ENCODE measurements at regions not wholly inside any gene's neighbourhood (a gene's known extent, or its start where the extent isn't known, plus 50 kb on each side); places are given as distances from the start of the nearest gene placed in this dataset.

- H3K27me3 ChIP-seq (ENCODE audit: control insufficient read depth in 1 of 2, insufficient read depth in 1 of 2, low read length in 2 of 2): no peaks in the 10 kb centered on the region
- no peak overlapping the region for H3K27ac ChIP-seq (ENCODE audit: low read length, poor library complexity, severe bottlenecking)
- no peaks in the 10 kb centered on the region for H3K79me1 ChIP-seq (replicated peaks; ENCODE audit: low read length, poor library complexity, severe bottlenecking)
- no peak overlapping the region for H2BK5ac ChIP-seq (ENCODE audit: low read depth, low read length, poor library complexity, severe bottlenecking)
- H4K91ac ChIP-seq (ENCODE audit: low read length): no peak overlapping the region
- H3K4me2 ChIP-seq (ENCODE audit: low read length, poor library complexity, severe bottlenecking): no peak overlapping the region
- no peak overlapping the region for H2BK15ac ChIP-seq (ENCODE audit: low read depth, poor library complexity, severe bottlenecking)
- no peak overlapping the region for H3K14ac ChIP-seq (ENCODE audit: low read length in 2 of 2)
- DNase-seq: no peak
- H3K4ac ChIP-seq (ENCODE audit: low read depth in 1 of 2, low read length in 2 of 2): no peak overlapping the region
- H2AK5ac ChIP-seq (ENCODE audit: low read length, severe bottlenecking): peak overlapping the region; percentile 37
- H2AFZ ChIP-seq (ENCODE audit: low read depth, low read length): no peak overlapping the region
- H3K23ac ChIP-seq (ENCODE audit: low read length in 2 of 2): no peak overlapping the region
- WGBS: 90% methylated on average over 14 of the region's 14 CpGs
- no peaks in the 10 kb centered on the region for H3K36me3 ChIP-seq (ENCODE audit: control insufficient read depth in 1 of 2, insufficient read depth in 2 of 2, low read depth in 1 of 2, low read length in 2 of 2)
- H3K9ac ChIP-seq (ENCODE audit: low read length): no peak overlapping the region
- peaks cover 74% of the 10 kb centered on the region for H3K4me1 ChIP-seq (ENCODE audit: control insufficient read depth, insufficient read depth, low read depth, low read length)
- no peak overlapping the region for H3K4me3 ChIP-seq (ENCODE audit: insufficient read depth in 1 of 2, low read depth in 1 of 2, low read length in 2 of 2)
- no peak overlapping the region for H2BK120ac ChIP-seq (ENCODE audit: low read depth, low read length)
- H2BK12ac ChIP-seq (ENCODE audit: low read length in 2 of 2): no peak overlapping the region
- H3K18ac ChIP-seq (ENCODE audit: low read depth in 1 of 2, low read length in 2 of 2): no peak overlapping the region
- no peaks in the 10 kb centered on the region for H3K9me3 ChIP-seq (ENCODE audit: control insufficient read depth, low read length)
- no peak overlapping the region for H4K8ac ChIP-seq (ENCODE audit: low read length)
These were observed 53.3 kb upstream of the PSD2 start for GRCh38 chr5:139742173-139742903.

- 90% methylated on average over 9 of the region's 9 CpGs for WGBS
- Histone ChIP-seq H4K91ac (ENCODE audit: low read length) (peak overlapping the region; percentile 28), H2AFZ (ENCODE audit: low read depth, low read length) (no peak overlapping the region), H3K9me3 (ENCODE audit: control insufficient read depth, low read length) (no peaks in the 10 kb centered on the region), H2AK5ac (ENCODE audit: low read length, severe bottlenecking) (peak overlapping the region; percentile 85), H3K27me3 (ENCODE audit: control insufficient read depth in 1 of 2, insufficient read depth in 1 of 2, low read length in 2 of 2) (no peaks in the 10 kb centered on the region), H3K18ac (ENCODE audit: low read depth in 1 of 2, low read length in 2 of 2) (peak overlapping the region in 1 of 2 experiments; percentile 11), H3K4me2 (ENCODE audit: low read length, poor library complexity, severe bottlenecking) (no peak overlapping the region), H3K4me3 (ENCODE audit: insufficient read depth in 1 of 2, low read depth in 1 of 2, low read length in 2 of 2) (no peak overlapping the region), H3K9ac (ENCODE audit: low read length) (no peak overlapping the region), H2BK120ac (ENCODE audit: low read depth, low read length) (no peak overlapping the region), H3K36me3 (ENCODE audit: control insufficient read depth in 1 of 2, insufficient read depth in 2 of 2, low read depth in 1 of 2, low read length in 2 of 2) (no peaks in the 10 kb centered on the region), H3K23ac (ENCODE audit: low read length in 2 of 2) (no peak overlapping the region), H3K27ac (ENCODE audit: low read length, poor library complexity, severe bottlenecking) (no peak overlapping the region), H3K4me1 (ENCODE audit: control insufficient read depth, insufficient read depth, low read depth, low read length) (peaks cover 80% of the 10 kb centered on the region), H2BK12ac (ENCODE audit: low read length in 2 of 2) (peak overlapping the region; percentile 18 to 51), H2BK5ac (ENCODE audit: low read depth, low read length, poor library complexity, severe bottlenecking) (no peak overlapping the region), H2BK15ac (ENCODE audit: low read depth, poor library complexity, severe bottlenecking) (no peak overlapping the region), H3K14ac (ENCODE audit: low read length in 2 of 2) (peak overlapping the region in 1 of 2 experiments; percentile 36), H3K79me1 (replicated peaks; ENCODE audit: low read length, poor library complexity, severe bottlenecking) (no peaks in the 10 kb centered on the region), H4K8ac (ENCODE audit: low read length) (no peak overlapping the region), H3K4ac (ENCODE audit: low read depth in 1 of 2, low read length in 2 of 2) (no peak overlapping the region)
- no peak for DNase-seq
These were observed 52.4 kb upstream of the PSD2 start for GRCh38 chr5:139743001-139743771.

GRCh38 chr5:139743804-139744203, 51.8 kb upstream of the PSD2 start:
- H3K18ac ChIP-seq (ENCODE audit: low read depth in 1 of 2, low read length in 2 of 2): no peak overlapping the region
- no peaks in the 10 kb centered on the region for H3K27me3 ChIP-seq (ENCODE audit: control insufficient read depth in 1 of 2, insufficient read depth in 1 of 2, low read length in 2 of 2)
- peak overlapping the region; percentile 23 to 57 for H2BK12ac ChIP-seq (ENCODE audit: low read length in 2 of 2)
- H3K27ac ChIP-seq (ENCODE audit: low read length, poor library complexity, severe bottlenecking): no peak overlapping the region
- 93% methylated on average over 2 of the region's 2 CpGs for WGBS
- no peak overlapping the region for H3K23ac ChIP-seq (ENCODE audit: low read length in 2 of 2)
- H2BK5ac ChIP-seq (ENCODE audit: low read depth, low read length, poor library complexity, severe bottlenecking): no peak overlapping the region
- H3K9me3 ChIP-seq (ENCODE audit: control insufficient read depth, low read length): no peaks in the 10 kb centered on the region
- H2BK15ac ChIP-seq (ENCODE audit: low read depth, poor library complexity, severe bottlenecking): no peak overlapping the region
- H2AFZ ChIP-seq (ENCODE audit: low read depth, low read length): no peak overlapping the region
- H3K4me3 ChIP-seq (ENCODE audit: insufficient read depth in 1 of 2, low read depth in 1 of 2, low read length in 2 of 2): no peak overlapping the region
- no peak overlapping the region for H3K9ac ChIP-seq (ENCODE audit: low read length)
- no peaks in the 10 kb centered on the region for H3K36me3 ChIP-seq (ENCODE audit: control insufficient read depth in 1 of 2, insufficient read depth in 2 of 2, low read depth in 1 of 2, low read length in 2 of 2)
- peak overlapping the region in 1 of 2 experiments; percentile 36 for H3K14ac ChIP-seq (ENCODE audit: low read length in 2 of 2)
- H3K79me1 ChIP-seq (replicated peaks; ENCODE audit: low read length, poor library complexity, severe bottlenecking): no peaks in the 10 kb centered on the region
- peak overlapping the region; percentile 85 for H2AK5ac ChIP-seq (ENCODE audit: low read length, severe bottlenecking)
- peaks cover 79% of the 10 kb centered on the region for H3K4me1 ChIP-seq (ENCODE audit: control insufficient read depth, insufficient read depth, low read depth, low read length)
- no peak overlapping the region for H2BK120ac ChIP-seq (ENCODE audit: low read depth, low read length)
- no peak overlapping the region for H4K91ac ChIP-seq (ENCODE audit: low read length)
- no peak overlapping the region for H3K4me2 ChIP-seq (ENCODE audit: low read length, poor library complexity, severe bottlenecking)
- H3K4ac ChIP-seq (ENCODE audit: low read depth in 1 of 2, low read length in 2 of 2): no peak overlapping the region
- no peak overlapping the region for H4K8ac ChIP-seq (ENCODE audit: low read length)
- no peak for DNase-seq

- no peaks in the 10 kb centered on the region for H3K27me3 ChIP-seq (ENCODE audit: control insufficient read depth in 1 of 2, insufficient read depth in 1 of 2, low read length in 2 of 2)
- no peak overlapping the region for H3K4me3 ChIP-seq (ENCODE audit: insufficient read depth in 1 of 2, low read depth in 1 of 2, low read length in 2 of 2)
- peak overlapping the region; percentile 91 for H2AK5ac ChIP-seq (ENCODE audit: low read length, severe bottlenecking)
- H3K14ac ChIP-seq (ENCODE audit: low read length in 2 of 2): peak overlapping the region in 1 of 2 experiments; percentile 12
- H3K9ac ChIP-seq (ENCODE audit: low read length): no peak overlapping the region
- H3K4me2 ChIP-seq (ENCODE audit: low read length, poor library complexity, severe bottlenecking): no peak overlapping the region
- H3K4ac ChIP-seq (ENCODE audit: low read depth in 1 of 2, low read length in 2 of 2): peak overlapping the region; percentile 15 to 53
- H3K79me1 ChIP-seq (replicated peaks; ENCODE audit: low read length, poor library complexity, severe bottlenecking): no peaks in the 10 kb centered on the region
- peaks cover 78% of the 10 kb centered on the region for H3K4me1 ChIP-seq (ENCODE audit: control insufficient read depth, insufficient read depth, low read depth, low read length)
- peak overlapping the region in 1 of 2 experiments; percentile 77 for H3K18ac ChIP-seq (ENCODE audit: low read depth in 1 of 2, low read length in 2 of 2)
- no peak overlapping the region for H2AFZ ChIP-seq (ENCODE audit: low read depth, low read length)
- H3K23ac ChIP-seq (ENCODE audit: low read length in 2 of 2): no peak overlapping the region
- peak overlapping the region; percentile 15 for H2BK5ac ChIP-seq (ENCODE audit: low read depth, low read length, poor library complexity, severe bottlenecking)
- H4K8ac ChIP-seq (ENCODE audit: low read length): no peak overlapping the region
- WGBS: 84% methylated on average over 6 of the region's 12 CpGs
- peak overlapping the region; percentile 23 to 57 for H2BK12ac ChIP-seq (ENCODE audit: low read length in 2 of 2)
- H3K27ac ChIP-seq (ENCODE audit: low read length, poor library complexity, severe bottlenecking): peak overlapping the region; percentile 71
- H2BK120ac ChIP-seq (ENCODE audit: low read depth, low read length): no peak overlapping the region
- H3K36me3 ChIP-seq (ENCODE audit: control insufficient read depth in 1 of 2, insufficient read depth in 2 of 2, low read depth in 1 of 2, low read length in 2 of 2): no peaks in the 10 kb centered on the region
- DNase-seq: no peak
- H3K9me3 ChIP-seq (ENCODE audit: control insufficient read depth, low read length): no peaks in the 10 kb centered on the region
- H4K91ac ChIP-seq (ENCODE audit: low read length): peak overlapping the region; percentile 3
- H2BK15ac ChIP-seq (ENCODE audit: low read depth, poor library complexity, severe bottlenecking): no peak overlapping the region
These were observed 51.0 kb upstream of the PSD2 start for GRCh38 chr5:139744471-139745131.

All from mesenchymal stem cell (in vitro differentiated cells and primary cell).